ENCODE measurements at regions not wholly inside any gene's neighbourhood (a gene's known extent, or its start where the extent isn't known, plus 50 kb on each side); places are given as distances from the start of the nearest gene placed in this dataset.

GRCh38 chr7:33707427-33707826 is 197.9 kb upstream of the BMPER start:
- TF ChIP-seq SP1 (IDR thresholded peaks at IDR 0.05) (no peak), FOXA1 (IDR thresholded peaks at IDR 0.05) (no peak), FOXM1 (IDR thresholded peaks at IDR 0.05; ENCODE audit: borderline replicate concordance) (no peak)
